Hematopoietic multipotent progenitor cell treated with erythropoietin and hydrocortisone succinate and interleukin-3 and kit ligand, for 15 days (in vitro differentiated cells): ENCODE measurements at regions not wholly inside any gene's neighbourhood (a gene's known extent, or its start where the extent isn't known, plus 50 kb on each side); places are given as distances from the start of the nearest gene placed in this dataset.

Source experiments
- DNase-seq: peaks from one replicate; pipeline ENCODE4 v3.0.0-alpha.2; 2015; ENCODE audit warnings: low spot score

DNA sequence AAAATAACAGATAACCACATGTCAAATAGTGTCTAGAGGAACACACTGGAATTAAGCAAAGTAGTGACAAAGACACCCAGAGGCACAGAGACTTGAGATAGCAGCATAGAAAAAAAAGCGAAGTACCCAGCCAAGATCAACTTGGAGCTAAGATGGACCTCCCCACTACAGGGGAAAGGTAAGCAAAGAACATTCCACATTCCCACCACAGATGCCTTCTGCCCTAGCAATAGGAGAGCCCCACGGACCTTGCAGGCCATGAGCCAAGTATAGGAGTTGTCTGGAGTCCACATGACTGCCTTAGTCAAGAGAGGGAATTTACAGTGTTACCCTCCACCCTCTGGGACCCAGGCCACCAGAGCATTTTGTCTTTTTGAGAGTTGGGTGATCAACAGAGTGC is 110.7 kb upstream of the SPRY2 start:
- DNase-seq, result no peak

DNA sequence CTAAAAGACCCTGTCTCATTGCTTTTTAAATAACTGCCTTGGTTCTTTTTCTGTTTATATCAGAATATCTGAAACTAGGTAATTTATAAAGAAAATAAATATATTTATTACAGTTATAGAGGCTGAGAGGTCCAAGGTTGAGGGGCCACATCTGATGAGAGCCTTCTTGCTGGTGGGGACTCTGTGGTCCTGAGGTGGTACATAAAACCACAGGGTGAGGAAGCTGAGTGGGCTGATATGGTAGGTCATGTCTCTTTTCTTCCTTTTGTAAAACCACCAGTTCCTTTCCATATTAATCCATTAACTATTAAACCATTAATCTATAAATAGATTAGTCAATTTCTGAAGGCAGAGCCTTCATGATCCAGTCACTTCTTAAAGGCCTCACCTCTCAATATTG is 109.5 kb upstream of the SPRY2 start:
- DNase-seq, result no peak

DNA sequence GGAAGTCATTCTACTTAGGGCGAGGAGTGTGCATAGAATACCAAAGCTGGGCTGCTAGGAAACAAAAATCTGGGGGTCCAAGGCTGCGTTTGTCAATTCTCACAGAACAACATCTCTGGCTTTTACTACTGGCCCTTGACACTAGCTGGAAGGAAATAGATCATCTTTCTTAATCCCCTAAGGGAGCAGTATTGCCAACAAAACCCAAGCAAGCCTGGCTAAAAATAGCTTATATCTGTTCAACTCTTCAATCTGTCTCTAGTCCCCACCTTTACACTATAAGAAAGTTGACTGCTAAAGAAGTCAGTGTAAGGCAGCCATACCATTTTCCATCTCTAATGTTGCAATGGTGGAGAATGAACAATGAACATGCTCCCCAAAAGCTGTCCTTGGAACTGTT is 107.8 kb upstream of the SPRY2 start:
- DNase-seq, result no peak

DNA sequence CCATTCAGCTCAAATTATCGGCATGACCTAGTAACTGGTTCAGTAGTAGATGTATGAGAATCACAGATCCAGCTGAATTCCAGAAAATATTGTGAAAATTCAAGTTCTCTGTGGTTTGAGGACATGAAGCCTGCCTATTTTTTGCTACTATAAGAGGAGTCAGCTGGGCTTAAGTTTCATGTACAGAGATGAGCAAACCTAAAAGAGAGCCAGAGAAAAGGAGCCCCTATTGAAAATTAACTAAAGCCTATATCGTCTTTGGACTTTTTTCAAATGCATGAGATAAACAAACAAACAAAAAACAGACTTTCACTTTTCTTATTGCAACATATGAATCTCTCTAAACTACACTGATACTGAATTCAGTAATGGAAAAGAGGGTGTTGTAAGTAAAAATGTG is 106.8 kb upstream of the SPRY2 start:
- DNase-seq, result no peak

DNA sequence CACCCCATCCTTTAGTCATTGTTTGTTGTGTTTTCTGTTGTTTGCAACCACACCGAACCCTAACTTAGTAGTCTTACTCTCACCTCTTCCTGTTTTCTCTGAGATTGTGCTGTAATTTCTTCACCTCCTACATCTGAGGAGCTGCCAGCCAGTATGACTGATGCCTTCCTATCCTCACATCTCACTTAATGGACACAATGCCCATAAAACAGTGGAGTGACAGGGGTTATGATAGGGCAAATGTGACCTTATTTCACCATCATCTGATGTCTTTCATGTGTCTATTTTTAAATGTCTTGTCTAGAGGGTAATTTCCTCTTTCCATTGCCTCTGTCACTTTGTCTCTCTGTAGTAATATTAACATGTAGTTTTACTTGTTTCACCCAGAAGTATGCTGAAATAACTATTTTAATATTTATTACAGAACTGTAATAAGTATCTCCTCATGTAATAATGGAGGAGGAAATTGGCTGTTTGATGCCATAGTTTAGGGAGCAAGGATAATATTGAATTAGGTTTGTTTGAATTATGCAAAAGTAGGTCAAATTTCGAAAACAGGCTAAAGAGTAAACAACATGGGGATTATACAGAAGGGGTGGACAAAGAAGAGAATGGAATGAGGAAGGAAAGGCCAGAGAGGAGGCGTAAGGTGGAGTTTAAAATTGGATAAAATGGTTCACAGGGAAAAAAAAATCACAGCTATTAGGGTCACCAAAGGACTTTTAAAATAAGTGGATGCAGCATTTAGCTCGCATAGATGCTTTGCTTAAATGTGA is 103.5 kb upstream of the SPRY2 start:
- DNase-seq, result no peak

DNA sequence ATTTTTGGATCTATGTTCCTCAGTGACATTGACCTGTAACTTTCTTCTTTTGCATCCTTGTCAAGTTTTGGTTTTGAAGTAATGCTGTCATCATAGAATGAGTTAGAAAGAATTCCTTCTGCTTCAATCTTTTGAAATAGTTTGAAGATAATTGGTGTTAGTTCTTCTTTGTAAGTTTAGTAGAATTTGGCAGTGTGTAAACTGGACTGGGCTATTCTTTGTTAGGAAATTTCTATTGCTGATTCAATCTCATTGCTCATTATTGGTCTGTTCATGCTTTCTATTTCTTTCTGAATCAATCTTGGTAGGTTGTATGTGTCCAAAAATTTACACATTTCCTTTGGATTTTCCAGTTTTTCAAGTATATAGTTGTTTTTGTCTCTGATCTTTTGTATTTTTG is 101.7 kb upstream of the SPRY2 start:
- DNase-seq, result no peak

DNA sequence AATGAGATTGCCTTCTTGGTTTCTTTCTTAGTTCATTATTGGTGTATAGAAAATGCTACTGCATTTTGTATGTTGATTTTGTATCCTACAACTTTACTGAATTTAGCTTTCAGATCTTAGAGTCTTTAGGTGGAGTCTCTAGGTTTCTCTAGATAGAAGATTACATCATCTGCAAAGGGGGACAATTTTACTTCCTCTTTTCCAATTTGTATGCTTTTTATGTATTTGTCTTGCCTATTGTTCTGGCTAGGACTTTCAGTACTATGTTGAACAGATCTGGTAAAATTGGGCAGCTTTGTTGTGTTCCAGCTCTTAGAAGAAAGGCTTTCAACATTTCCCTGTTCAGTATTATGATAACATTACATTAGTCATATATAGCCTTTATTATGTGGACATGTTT is 101.0 kb upstream of the SPRY2 start:
- DNase-seq, result no peak

DNA sequence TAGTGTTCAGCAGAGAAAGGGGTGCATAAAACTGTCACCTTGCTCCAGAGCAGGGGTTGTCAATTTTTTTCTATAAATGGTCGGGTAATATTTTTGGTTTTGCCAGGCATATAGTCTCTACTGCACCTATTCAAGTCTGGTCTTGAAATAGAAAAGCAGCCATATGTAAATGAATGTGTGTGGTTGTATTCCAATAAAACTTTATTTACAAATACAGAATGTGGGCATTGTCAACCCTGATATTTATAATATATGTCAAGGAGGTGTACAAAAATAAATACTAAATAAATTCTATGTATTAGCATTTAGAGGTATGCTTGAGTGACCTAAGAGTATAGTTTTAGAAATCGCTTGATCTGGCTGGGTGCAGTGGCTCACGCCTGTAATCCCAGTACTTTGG is 97.6 kb upstream of the SPRY2 start:
- no peak for DNase-seq

DNA sequence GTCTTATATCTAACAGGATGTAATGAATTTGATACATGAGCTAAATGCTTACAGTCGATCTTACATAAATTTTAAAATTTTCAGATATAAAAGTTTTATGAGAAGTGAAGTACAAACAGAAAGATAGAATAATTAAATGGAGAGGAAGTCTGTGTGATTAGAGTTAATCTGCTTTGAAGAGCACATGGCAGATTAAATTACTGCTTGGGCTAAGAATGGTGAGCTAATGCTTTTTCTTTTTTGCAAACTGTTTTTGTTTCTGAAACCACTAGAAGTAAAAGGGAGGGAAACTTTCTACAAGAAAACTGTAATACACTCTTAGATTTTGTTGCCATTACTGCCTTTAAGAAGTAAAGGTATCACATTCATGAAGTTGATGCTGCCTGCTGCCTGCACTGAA is 96.3 kb upstream of the SPRY2 start:
- no peak for DNase-seq

DNA sequence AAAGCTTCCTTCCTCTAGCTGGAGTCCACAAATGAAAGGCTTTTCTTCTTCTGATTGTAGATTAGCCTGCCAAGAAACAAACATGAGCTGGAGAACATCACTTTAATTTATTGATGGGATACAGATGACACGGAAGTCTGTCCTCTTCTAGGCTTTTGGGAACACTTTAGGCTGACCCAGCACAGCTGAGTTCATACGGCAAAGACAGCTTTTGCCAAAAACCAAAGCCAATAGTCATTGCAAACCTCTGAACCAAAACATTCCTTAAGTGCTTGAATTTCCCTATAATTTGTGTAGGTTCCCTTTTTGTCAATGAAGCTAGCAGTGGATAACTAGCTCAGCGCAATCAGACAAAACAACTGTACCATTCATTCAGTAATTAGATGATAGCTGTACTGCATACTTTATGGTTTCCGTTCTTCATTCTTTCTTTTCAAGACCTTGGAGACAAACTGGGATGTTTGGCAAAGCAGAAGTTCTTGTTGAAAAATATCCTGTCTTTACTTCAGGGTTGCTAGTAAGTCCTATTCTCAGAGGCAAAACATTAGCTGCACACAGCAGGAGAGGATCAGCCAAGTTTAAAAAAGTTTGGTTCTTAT is 95.7 kb upstream of the SPRY2 start:
- DNase-seq, result no peak

DNA sequence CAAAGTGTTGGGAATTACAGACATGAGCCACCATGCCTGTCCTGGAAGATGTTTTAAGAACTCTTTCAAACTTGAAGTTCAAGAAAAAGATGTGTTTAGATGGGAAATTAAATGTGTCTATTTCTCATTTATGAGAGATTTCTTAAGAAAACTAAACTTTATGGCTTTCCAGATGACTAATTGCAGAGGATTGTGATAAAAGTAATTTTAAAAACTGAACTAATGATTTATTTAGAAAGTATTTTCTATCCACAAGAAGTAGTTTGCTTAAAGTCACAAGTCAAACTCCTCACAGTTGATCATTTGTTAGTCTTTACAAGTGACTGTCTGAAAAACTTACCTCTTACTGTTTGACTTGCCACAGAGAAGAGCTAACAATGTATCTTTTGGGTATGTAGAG is 89.6 kb upstream of the SPRY2 start:
- no peak for DNase-seq

DNA sequence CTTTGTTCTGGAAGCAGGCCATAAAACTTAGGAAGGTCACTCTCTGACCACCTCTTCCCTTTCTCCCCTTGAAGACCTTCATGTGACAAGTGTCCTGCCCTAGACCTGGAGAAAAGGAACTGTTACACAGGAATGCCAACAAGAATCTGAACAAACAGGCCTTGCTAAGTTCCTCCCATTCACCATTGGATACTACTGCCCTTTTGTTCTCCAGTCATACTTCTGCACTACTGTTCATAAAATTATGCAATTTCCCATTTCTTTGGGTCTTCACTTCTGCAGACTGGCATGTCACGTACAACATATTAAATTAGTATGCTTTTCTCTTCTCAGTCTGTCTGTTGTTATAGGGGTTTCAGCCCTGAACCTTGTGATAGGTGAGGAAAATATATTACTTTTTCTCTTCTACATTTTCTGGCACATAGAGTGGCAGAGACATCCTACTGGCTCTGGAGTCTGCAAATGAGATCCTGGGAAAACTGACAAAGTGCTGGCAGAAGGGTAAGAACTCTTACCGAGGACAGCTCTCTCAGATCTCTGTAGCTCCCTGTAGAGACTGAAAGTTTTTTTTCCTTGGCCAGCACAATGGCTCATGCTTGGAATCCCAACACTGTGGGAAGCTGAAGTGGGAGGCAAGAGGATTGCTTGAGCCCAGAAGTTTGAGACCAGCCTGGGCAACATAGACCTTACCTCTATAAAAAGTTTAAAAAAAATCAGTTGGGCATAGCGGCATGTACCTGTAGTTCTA is 87.6 kb upstream of the SPRY2 start:
- no peak for DNase-seq

DNA sequence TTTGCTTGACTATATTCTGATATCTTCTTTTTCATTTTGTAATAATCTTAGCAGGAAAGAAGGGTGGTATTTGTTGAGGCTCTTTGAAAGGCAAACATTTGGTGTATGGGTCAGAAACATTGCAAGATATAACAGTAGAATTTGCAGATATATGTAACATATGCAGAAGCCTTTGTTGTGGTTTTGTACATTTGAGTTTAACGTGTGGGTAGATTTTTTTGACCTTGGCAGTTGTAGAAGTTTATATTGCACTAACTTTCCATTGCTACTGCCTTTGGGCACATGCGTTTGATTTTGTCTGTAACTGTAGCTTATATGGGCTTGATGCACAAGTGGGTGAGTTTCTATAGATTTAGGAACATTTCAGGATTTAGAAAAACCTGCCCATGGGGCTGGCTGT is 78.5 kb upstream of the SPRY2 start:
- no peak for DNase-seq

DNA sequence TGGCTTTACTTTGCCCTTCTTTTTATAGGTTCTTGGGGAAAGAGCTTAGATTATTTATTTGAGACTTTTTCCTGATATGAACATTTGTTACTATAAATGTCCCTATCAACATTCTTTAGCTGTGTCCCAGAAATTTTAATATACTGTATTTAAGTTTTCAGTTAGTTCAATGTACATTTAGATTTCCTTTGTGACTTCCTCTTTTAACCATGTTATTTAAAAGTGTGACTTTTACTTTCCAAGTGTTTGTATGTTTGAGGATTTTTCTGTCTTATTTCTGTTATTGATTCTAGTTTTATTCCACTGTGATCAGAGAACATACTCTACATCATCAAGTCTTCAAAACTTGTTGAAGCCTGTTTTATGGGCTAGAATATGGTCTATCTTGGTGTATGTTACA is 72.7 kb upstream of the SPRY2 start:
- no peak for DNase-seq

DNA sequence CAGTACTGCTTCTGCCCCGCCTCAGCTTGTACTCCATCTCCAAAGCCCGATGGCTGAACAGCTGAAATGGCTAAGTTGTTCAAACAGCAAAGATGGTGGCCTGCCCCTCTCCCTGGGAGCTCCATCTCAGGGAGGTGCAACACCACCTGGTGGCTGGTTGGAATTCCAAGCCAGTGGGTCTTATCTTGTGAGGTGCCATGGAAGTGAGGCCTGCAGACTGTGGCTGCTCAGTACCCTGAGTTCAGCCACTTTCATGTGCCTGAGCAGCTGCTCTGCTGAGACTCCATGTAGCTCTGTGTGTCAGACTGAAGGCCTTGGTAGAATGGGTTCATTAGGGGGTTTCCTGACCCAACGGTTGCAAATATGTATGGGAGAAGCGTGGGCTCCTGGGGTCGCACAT is 67.3 kb upstream of the SPRY2 start:
- DNase-seq, result no peak

DNA sequence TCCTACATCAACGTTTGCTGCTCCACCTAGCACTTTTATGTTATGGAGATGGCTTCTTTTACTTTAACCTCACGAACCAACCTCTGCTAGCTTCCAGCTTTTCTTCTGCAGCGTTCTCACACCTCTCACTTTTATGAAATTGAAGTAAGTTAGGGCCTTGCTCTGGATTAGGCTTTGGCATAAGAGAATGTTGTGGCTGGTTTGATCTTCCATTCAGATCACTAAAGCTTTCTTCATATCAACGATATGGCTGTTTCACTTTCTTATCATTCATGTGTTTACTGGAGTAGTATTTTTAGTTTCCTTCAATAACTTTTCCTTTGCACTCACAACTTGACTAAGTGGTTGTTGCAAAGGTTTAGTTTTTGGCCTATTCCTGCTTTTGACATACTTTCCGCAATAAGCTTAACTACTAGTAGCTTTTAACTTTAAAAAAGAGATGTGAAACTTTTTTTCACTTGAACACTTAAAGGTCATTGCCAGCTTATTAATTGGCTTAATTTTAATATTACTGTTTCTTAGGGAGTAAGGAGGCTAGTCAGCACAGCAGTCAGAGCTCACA is 60.0 kb upstream of the SPRY2 start:
- DNase-seq, result no peak

DNA sequence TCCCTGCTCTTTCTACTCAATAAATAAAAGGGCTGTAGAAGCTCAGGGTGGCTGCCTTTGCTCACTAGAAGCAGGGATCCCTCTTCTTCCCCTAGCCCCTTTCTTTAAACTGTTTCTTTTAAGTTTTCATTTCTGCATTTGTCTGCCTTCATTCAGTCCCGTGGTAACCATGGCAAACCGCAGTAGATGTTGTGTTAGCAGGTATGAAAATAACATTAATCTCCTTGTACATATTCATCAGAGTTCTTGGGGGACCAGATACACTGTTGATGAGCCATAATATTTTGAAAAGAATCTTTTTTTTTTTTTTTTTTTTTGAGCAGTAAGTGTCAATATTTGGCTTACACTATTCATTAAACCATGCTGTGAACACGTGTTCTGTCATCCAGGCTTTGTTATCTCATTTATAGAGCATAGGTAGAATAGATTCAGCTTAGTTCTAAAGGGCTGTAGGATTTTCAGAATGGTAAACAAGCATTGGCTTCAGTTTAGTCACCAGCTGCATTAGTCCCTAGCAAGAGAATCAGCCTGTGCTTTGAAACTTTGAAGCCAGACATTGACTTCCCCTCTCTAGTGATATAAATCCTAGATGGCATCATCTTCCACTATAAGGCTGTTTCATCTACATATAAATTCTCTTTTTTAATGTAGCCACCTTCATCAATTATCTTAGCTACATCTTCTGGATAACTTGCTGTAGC is 59.4 kb upstream of the SPRY2 start:
- no peak for DNase-seq

DNA sequence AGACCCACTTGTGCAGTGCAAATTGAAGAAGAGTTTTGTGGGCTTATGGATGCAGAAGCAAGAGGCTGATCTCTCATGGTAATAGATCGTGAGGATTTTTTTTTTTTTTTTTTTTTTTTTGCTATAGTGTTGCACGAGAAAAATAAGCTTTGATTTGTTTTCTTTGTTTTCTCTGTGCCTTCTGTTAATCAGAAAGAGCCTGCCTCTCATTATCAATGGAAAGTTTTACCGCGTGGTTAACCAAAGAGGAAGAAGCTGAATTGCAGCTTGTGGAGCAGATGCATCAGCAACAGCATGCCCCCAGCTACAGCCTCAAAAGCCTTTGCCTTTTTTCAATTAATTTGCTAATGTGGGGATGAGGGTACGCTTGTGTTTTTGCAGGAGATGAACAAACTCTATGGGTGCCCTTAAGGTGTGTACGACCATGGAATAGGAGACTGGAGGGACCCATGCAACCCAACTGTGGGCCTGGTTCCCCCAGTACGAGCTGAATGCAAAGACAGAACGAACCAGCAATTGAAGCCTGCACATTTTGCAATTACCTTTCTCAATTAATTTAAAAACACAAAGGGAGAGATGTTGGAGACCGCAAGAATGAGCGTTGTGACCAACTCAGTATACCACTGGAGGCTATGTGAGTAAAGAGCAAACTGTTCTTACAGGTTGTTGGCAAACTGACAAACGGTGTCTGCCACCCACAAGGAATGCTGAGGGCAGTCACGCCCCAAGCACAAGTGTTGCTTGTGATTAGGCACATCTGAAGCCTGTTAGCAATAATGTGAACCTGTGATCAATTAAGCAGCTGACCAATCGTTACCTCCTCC is 58.6 kb upstream of the SPRY2 start:
- DNase-seq, result no peak
